OCI-LY1 (cell line): ENCODE measurements at regions not wholly inside any gene's neighbourhood (a gene's known extent, or its start where the extent isn't known, plus 50 kb on each side); places are given as distances from the start of the nearest gene placed in this dataset.

Experiments
- H2AFZ ChIP-seq: fragments of 200-600 bp; sonication (generic), shearing (Covaris generic); 2 replicates; pipeline ENCODE4 v1.6.0; 2014; ENCODE audit warnings: antibody characterized with exemption, mild to moderate bottlenecking, low read length
- H3F3A ChIP-seq: fragments of 200-600 bp; sonication (generic), shearing (Covaris generic); 2 replicates; pipeline ENCODE4 v1.6.0; 2014; ENCODE audit warnings: mild to moderate bottlenecking, antibody characterized with exemption, low read length, moderate library complexity; ENCODE audit not compliant: insufficient read depth
- H3K27ac ChIP-seq: fragments of 200-600 bp; sonication (generic); 2 replicates; pipeline ENCODE4 v1.5.1; 2014; ENCODE audit warnings: low read length, mixed run types, mild to moderate bottlenecking, low read depth; ENCODE audit not compliant: poor library complexity, severe bottlenecking
- H3K27me3 ChIP-seq: fragments of 200-600 bp; sonication (generic); 2 replicates; pipeline ENCODE4 v1.6.0; 2014; ENCODE audit warnings: antibody characterized with exemption, mild to moderate bottlenecking, low read length, moderate library complexity; ENCODE audit not compliant: insufficient read depth
- H3K36me3 ChIP-seq: fragments of 200-600 bp; sonication (generic); 2 replicates; pipeline ENCODE4 v1.6.1; 2014; ENCODE audit warnings: mild to moderate bottlenecking, antibody characterized with exemption, low read length, moderate library complexity, mixed read lengths; ENCODE audit not compliant: insufficient read depth
- H3K4me1 ChIP-seq: fragments of 200-600 bp; sonication (generic); 2 replicates; pipeline ENCODE4 v1.5.1; 2014; ENCODE audit warnings: mild to moderate bottlenecking, low read length, moderate library complexity; ENCODE audit not compliant: insufficient read depth, severe bottlenecking
- H3K4me2 ChIP-seq: fragments of 200-600 bp; sonication (generic), shearing (Covaris generic); 2 replicates; pipeline ENCODE4 v1.6.1; 2014; ENCODE audit warnings: low read length
- H3K4me3 ChIP-seq: fragments of 200-600 bp; sonication (generic); 2 replicates; pipeline ENCODE4 v1.5.1; 2014; ENCODE audit warnings: low read length, low read depth, mild to moderate bottlenecking, mixed read lengths; ENCODE audit not compliant: poor library complexity, severe bottlenecking
- H3K79me2 ChIP-seq: fragments of 200-600 bp; shearing (Covaris generic); 2 replicates; pipeline ENCODE4 v1.6.1; 2016; ENCODE audit warnings: mixed run types, low read length, mixed read lengths; ENCODE audit not compliant: insufficient read depth
- H3K9ac ChIP-seq: fragments of 200-600 bp; sonication (generic), shearing (Covaris generic); 2 replicates; pipeline ENCODE4 v1.6.1; 2014; ENCODE audit warnings: mild to moderate bottlenecking, low read length, mixed read lengths
- H3K9me2 ChIP-seq: fragments of 200-600 bp; sonication (generic), shearing (Covaris generic); 2 replicates; pipeline ENCODE4 v1.6.1; 2014; ENCODE audit warnings: low read depth, mild to moderate bottlenecking, low read length, mixed read lengths
- H3K9me3 ChIP-seq: fragments of 200-600 bp; shearing (Covaris generic); 2 replicates; pipeline ENCODE4 v1.6.1; 2014; ENCODE audit warnings: low read length, mixed read lengths
- H4K20me1 ChIP-seq: fragments of 200-600 bp; sonication (generic), shearing (Covaris generic); 2 replicates; pipeline ENCODE4 v1.6.0; 2016; ENCODE audit warnings: mild to moderate bottlenecking, low read length; ENCODE audit not compliant: insufficient read depth
- CTCF ChIP-seq: fragments of 200-600 bp; sonication (generic), shearing (Covaris generic); IDR thresholded peaks from 2 replicates; pipeline ENCODE4 v1.5.1; 2017; ENCODE audit warnings: mild to moderate bottlenecking, antibody characterized with exemption, low read length, moderate library complexity, mixed read lengths
- EZH2 ChIP-seq: fragments of 200-600 bp; sonication (generic), shearing (Covaris generic); IDR thresholded peaks from 2 replicates; pipeline ENCODE4 v1.8.0; 2017; ENCODE audit warnings: borderline replicate concordance, mixed run types, mild to moderate bottlenecking, antibody characterized with exemption, low read length, moderate library complexity, mixed read lengths

- Histone ChIP-seq H3K9me3 (no peaks in the 10 kb centered on the region), H3K9ac (no peak overlapping the region), H3K27ac (no peak overlapping the region), H3K4me3 (no peak overlapping the region), H3K9me2 (no peaks in the 10 kb centered on the region), H3K36me3 (no peaks in the 10 kb centered on the region), H3K4me1 (peaks cover 22% of the 10 kb centered on the region), H3K4me2 (no peak overlapping the region), H3K79me2 (no peaks in the 10 kb centered on the region), H3F3A (no peaks in the 10 kb centered on the region), H3K27me3 (no peaks in the 10 kb centered on the region), H2AFZ (no peak overlapping the region), H4K20me1 (no peaks in the 10 kb centered on the region)
- TF ChIP-seq CTCF (no peak), EZH2 (no peak)
These were observed 97.2 kb downstream of the HFE start for GRCh38 chr6:26184367-26184891.

- no peak overlapping the region for H3K4me2 ChIP-seq
- H3K9me3 ChIP-seq: no peaks in the 10 kb centered on the region
- H3K9ac ChIP-seq: no peak overlapping the region
- no peaks in the 10 kb centered on the region for H4K20me1 ChIP-seq
- peaks cover 28% of the 10 kb centered on the region for H3K4me1 ChIP-seq
- no peak overlapping the region for H2AFZ ChIP-seq
- H3K27me3 ChIP-seq: no peaks in the 10 kb centered on the region
- H3K79me2 ChIP-seq: no peaks in the 10 kb centered on the region
- no peak overlapping the region for H3K27ac ChIP-seq
- no peaks in the 10 kb centered on the region for H3F3A ChIP-seq
- no peaks in the 10 kb centered on the region for H3K9me2 ChIP-seq
- TF ChIP-seq CTCF: no peak
- TF ChIP-seq EZH2: no peak
- H3K36me3 ChIP-seq: no peaks in the 10 kb centered on the region
- no peak overlapping the region for H3K4me3 ChIP-seq
These were observed 97.8 kb downstream of the HFE start for GRCh38 chr6:26185004-26185403.

GRCh38 chr6:26185802-26186201 is 98.6 kb downstream of the HFE start:
- Histone ChIP-seq H3F3A (no peaks in the 10 kb centered on the region), H3K4me2 (no peak overlapping the region), H3K4me3 (no peak overlapping the region), H3K36me3 (no peaks in the 10 kb centered on the region), H3K4me1 (peaks cover 31% of the 10 kb centered on the region), H3K9ac (no peak overlapping the region), H2AFZ (no peak overlapping the region), H3K27me3 (no peaks in the 10 kb centered on the region), H3K79me2 (no peaks in the 10 kb centered on the region), H3K9me2 (no peaks in the 10 kb centered on the region), H3K9me3 (no peaks in the 10 kb centered on the region), H4K20me1 (no peaks in the 10 kb centered on the region), H3K27ac (no peak overlapping the region)
- TF ChIP-seq CTCF (no peak), EZH2 (no peak)
